Mesenchymal stem cell (in vitro differentiated cells and primary cell): ENCODE measurements at regions not wholly inside any gene's neighbourhood (a gene's known extent, or its start where the extent isn't known, plus 50 kb on each side); places are given as distances from the start of the nearest gene placed in this dataset.

Experiments
- DNase-seq: peaks from one replicate; pipeline ENCODE4 v3.0.0-alpha.2; 2013
- H2AFZ ChIP-seq: one replicate; pipeline ENCODE4 v1.6.1; 2013; ENCODE audit warnings: low read depth, mild to moderate bottlenecking, control low read depth, inconsistent platforms, low read length, moderate library complexity
- H2AK5ac ChIP-seq: 2 replicates; pipeline ENCODE4 v1.6.1; 2013; ENCODE audit warnings: low read length, moderate library complexity, mild to moderate bottlenecking, inconsistent platforms; ENCODE audit not compliant: severe bottlenecking
- H2BK120ac ChIP-seq: one replicate; pipeline ENCODE4 v1.6.1; 2013; ENCODE audit warnings: low read depth, mild to moderate bottlenecking, inconsistent platforms, low read length, moderate library complexity
- H2BK12ac ChIP-seq, 2 experiments: one replicate each; pipeline ENCODE4 v1.6.1; 2013; ENCODE audit warnings: inconsistent platforms in 2 of 2, low read length in 2 of 2, mild to moderate bottlenecking in 2 of 2, moderate library complexity in 2 of 2, control low read depth in 1 of 2
- H2BK15ac ChIP-seq: one replicate; pipeline ENCODE4 v1.6.1; 2013; ENCODE audit warnings: mild to moderate bottlenecking, low read depth, inconsistent platforms; ENCODE audit not compliant: poor library complexity, severe bottlenecking
- H2BK5ac ChIP-seq: 2 replicates; pipeline ENCODE4 v1.6.1; 2013; ENCODE audit warnings: low read depth, mild to moderate bottlenecking, low read length, control low read depth, inconsistent platforms; ENCODE audit not compliant: poor library complexity, severe bottlenecking
- H3K14ac ChIP-seq, 2 experiments: one replicate each; pipeline ENCODE4 v1.6.1; 2013; ENCODE audit warnings: inconsistent platforms in 2 of 2, low read length in 2 of 2, control low read depth in 1 of 2, mild to moderate bottlenecking in 1 of 2, moderate library complexity in 1 of 2
- H3K18ac ChIP-seq, 2 experiments: one replicate each; pipeline ENCODE4 v1.6.1; 2013; ENCODE audit warnings: inconsistent platforms in 2 of 2, low read length in 2 of 2, control low read depth in 1 of 2, low read depth in 1 of 2, mild to moderate bottlenecking in 1 of 2
- H3K23ac ChIP-seq, 2 experiments: one replicate each; pipeline ENCODE4 v1.6.1; 2013; ENCODE audit warnings: inconsistent platforms in 2 of 2, low read length in 2 of 2, mild to moderate bottlenecking in 2 of 2, moderate library complexity in 2 of 2, control low read depth in 1 of 2
- H3K27ac ChIP-seq: 2 replicates; pipeline ENCODE4 v1.5.1; 2013; ENCODE audit warnings: mild to moderate bottlenecking, moderate library complexity, low read length, control low read depth, inconsistent platforms; ENCODE audit not compliant: poor library complexity, severe bottlenecking
- H3K27me3 ChIP-seq, 2 experiments: 2 replicates each; pipeline versions ENCODE4 v1.6.1 to v1.7.0; 2013; ENCODE audit warnings: low read length in 2 of 2, mild to moderate bottlenecking in 2 of 2, moderate library complexity in 2 of 2, control low read depth in 1 of 2, inconsistent platforms in 1 of 2; ENCODE audit not compliant: control insufficient read depth in 1 of 2, insufficient read depth in 1 of 2
- H3K36me3 ChIP-seq, 2 experiments: 2 replicates each; pipeline versions ENCODE4 v1.6.1 to v1.7.0; 2013; ENCODE audit warnings: low read length in 2 of 2, control low read depth in 1 of 2, inconsistent platforms in 1 of 2, low read depth in 1 of 2, mild to moderate bottlenecking in 1 of 2; ENCODE audit not compliant: insufficient read depth in 2 of 2, control insufficient read depth in 1 of 2
- H3K4ac ChIP-seq, 2 experiments: one replicate each; pipeline ENCODE4 v1.6.1; 2013; ENCODE audit warnings: inconsistent platforms in 2 of 2, low read length in 2 of 2, mild to moderate bottlenecking in 2 of 2, moderate library complexity in 2 of 2, control low read depth in 1 of 2, low read depth in 1 of 2
- H3K4me1 ChIP-seq: 2 replicates; pipeline ENCODE4 v1.6.1; 2013; ENCODE audit warnings: low read depth, low read length, control low read depth; ENCODE audit not compliant: control insufficient read depth, insufficient read depth
- H3K4me2 ChIP-seq: 2 replicates; pipeline ENCODE4 v1.6.1; 2013; ENCODE audit warnings: low read length, mild to moderate bottlenecking, inconsistent platforms; ENCODE audit not compliant: poor library complexity, severe bottlenecking
- H3K4me3 ChIP-seq, 2 experiments: 2 replicates each; pipeline versions ENCODE4 v1.5.1 to v1.7.0; 2013; ENCODE audit warnings: low read length in 2 of 2, mild to moderate bottlenecking in 2 of 2, control low read depth in 1 of 2, low read depth in 1 of 2; ENCODE audit not compliant: insufficient read depth in 1 of 2
- H3K79me1 ChIP-seq: replicated peaks from 2 replicates; pipeline ENCODE4 v1.6.1; 2013; ENCODE audit warnings: mild to moderate bottlenecking, control low read depth, low read length, inconsistent platforms; ENCODE audit not compliant: poor library complexity, severe bottlenecking
- H3K9ac ChIP-seq: 2 replicates; pipeline ENCODE4 v1.7.0; 2013; ENCODE audit warnings: mild to moderate bottlenecking, low read length, moderate library complexity
- H3K9me3 ChIP-seq: 2 replicates; pipeline ENCODE4 v1.7.0; 2013; ENCODE audit warnings: mild to moderate bottlenecking, low read length; ENCODE audit not compliant: control insufficient read depth
- H4K8ac ChIP-seq: one replicate; pipeline ENCODE4 v1.6.1; 2013; ENCODE audit warnings: inconsistent platforms, mild to moderate bottlenecking, low read length, moderate library complexity
- H4K91ac ChIP-seq: one replicate; pipeline ENCODE4 v1.6.1; 2013; ENCODE audit warnings: mild to moderate bottlenecking, low read length, inconsistent platforms
- WGBS: methylation state at CpG from one replicate; pipeline ENCODE4 v1.1.7; 2013; ENCODE audit warnings: mixed read lengths; 5-methylcytosine and 5-hydroxymethylcytosine counted together

DNA sequence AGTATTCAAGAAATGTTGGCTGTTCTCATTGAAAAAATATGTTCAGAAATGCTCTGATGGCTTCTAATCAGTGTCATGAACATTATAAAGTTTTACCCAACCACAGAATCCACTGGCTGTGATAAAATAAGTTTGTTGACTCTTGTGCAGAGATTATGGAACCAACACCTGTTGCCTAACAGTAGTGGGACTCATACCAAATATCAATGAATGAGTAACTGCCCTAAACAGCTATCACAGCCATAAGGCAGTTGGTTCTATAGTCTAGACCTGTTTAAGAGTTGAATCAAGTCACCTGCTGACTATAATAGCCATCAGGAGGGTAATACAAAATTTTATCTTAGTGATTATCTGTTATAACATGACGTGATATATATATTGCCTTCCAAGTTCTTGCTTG is 168.3 kb downstream of the ATOH1 start:
- H2BK5ac ChIP-seq: no peak overlapping the region
- H3K23ac ChIP-seq: no peak overlapping the region
- H3K4me3 ChIP-seq: no peak overlapping the region
- no peak for DNase-seq
- H3K4ac ChIP-seq: no peak overlapping the region
- H3K79me1 ChIP-seq: no peaks in the 10 kb centered on the region
- no peak overlapping the region for H2AFZ ChIP-seq
- H2AK5ac ChIP-seq: no peak overlapping the region
- no peak overlapping the region for H3K9ac ChIP-seq
- no peaks in the 10 kb centered on the region for H3K9me3 ChIP-seq
- no peaks in the 10 kb centered on the region for H3K27me3 ChIP-seq
- no peaks in the 10 kb centered on the region for H3K36me3 ChIP-seq
- H3K14ac ChIP-seq: no peak overlapping the region
- no peak overlapping the region for H4K8ac ChIP-seq
- 93% methylated on average over 1 of the region's 1 CpG for WGBS
- H3K4me2 ChIP-seq: no peak overlapping the region
- H3K18ac ChIP-seq: no peak overlapping the region
- no peaks in the 10 kb centered on the region for H3K4me1 ChIP-seq
- no peak overlapping the region for H2BK120ac ChIP-seq
- no peak overlapping the region for H2BK12ac ChIP-seq
- H2BK15ac ChIP-seq: no peak overlapping the region
- no peak overlapping the region for H4K91ac ChIP-seq
- no peak overlapping the region for H3K27ac ChIP-seq

DNA sequence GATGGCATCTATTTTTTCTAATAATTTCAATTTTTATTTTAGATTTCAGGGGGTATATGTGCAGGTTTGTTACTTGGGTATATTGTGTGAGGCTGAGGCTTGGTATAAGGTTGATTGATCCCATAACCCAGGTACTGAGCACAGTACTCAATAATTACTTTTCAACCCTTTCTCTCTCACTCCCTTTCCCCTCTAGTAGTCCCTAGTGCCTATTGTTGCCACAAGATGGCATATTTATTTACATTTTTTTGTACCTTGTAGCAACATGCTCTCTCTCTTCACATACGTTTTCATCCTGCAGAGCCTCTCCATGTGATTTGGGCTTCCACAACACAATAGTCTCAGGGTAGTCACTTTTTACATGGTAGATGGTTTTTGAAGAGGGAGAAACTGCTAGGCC is 172.0 kb downstream of the ATOH1 start:
- H4K8ac ChIP-seq: no peak overlapping the region
- no peaks in the 10 kb centered on the region for H3K27me3 ChIP-seq
- H2BK12ac ChIP-seq: no peak overlapping the region
- H3K14ac ChIP-seq: no peak overlapping the region
- no peak overlapping the region for H3K4ac ChIP-seq
- no peak overlapping the region for H3K4me3 ChIP-seq
- H3K27ac ChIP-seq: no peak overlapping the region
- no peak overlapping the region for H2AK5ac ChIP-seq
- H3K4me2 ChIP-seq: no peak overlapping the region
- H3K4me1 ChIP-seq: no peaks in the 10 kb centered on the region
- no peak overlapping the region for H4K91ac ChIP-seq
- 29% methylated on average over 1 of the region's 1 CpG for WGBS
- no peak overlapping the region for H2AFZ ChIP-seq
- H2BK5ac ChIP-seq: no peak overlapping the region
- no peaks in the 10 kb centered on the region for H3K36me3 ChIP-seq
- H2BK15ac ChIP-seq: no peak overlapping the region
- H3K79me1 ChIP-seq: no peaks in the 10 kb centered on the region
- DNase-seq: no peak
- H2BK120ac ChIP-seq: no peak overlapping the region
- H3K9me3 ChIP-seq: peaks cover 4% of the 10 kb centered on the region
- no peak overlapping the region for H3K18ac ChIP-seq
- H3K9ac ChIP-seq: no peak overlapping the region
- no peak overlapping the region for H3K23ac ChIP-seq

DNA sequence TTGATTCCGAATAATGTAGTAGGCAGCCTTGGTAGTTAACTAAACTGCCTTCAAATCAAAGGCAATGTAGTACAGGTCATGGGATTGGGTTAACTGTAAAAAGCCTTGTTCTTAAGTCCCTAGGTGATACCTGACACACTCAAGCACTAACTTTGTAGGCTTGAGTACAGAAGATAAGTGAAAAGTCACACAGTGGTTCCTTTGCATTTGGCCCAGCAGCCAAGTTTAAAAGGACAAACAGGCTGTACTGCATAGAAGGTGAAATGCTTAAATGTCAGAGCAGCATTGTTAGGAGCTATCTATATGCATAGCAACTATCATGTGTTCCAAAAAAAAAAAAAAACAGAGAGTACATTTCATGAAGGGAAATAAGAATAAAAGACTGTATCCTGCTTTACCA is 178.4 kb downstream of the ATOH1 start:
- Histone ChIP-seq H3K4me3 (no peak overlapping the region), H3K27ac (no peak overlapping the region), H2AFZ (no peak overlapping the region), H2BK5ac (no peak overlapping the region), H3K79me1 (no peaks in the 10 kb centered on the region), H4K91ac (no peak overlapping the region), H3K9me3 (peaks cover 4% of the 10 kb centered on the region), H4K8ac (no peak overlapping the region), H2BK120ac (no peak overlapping the region), H3K23ac (no peak overlapping the region), H3K4ac (no peak overlapping the region), H2AK5ac (no peak overlapping the region), H3K36me3 (no peaks in the 10 kb centered on the region), H3K27me3 (no peaks in the 10 kb centered on the region), H3K18ac (no peak overlapping the region), H3K4me2 (no peak overlapping the region), H2BK12ac (no peak overlapping the region), H3K14ac (no peak overlapping the region), H2BK15ac (no peak overlapping the region), H3K9ac (no peak overlapping the region), H3K4me1 (no peaks in the 10 kb centered on the region)
- 88% methylated on average over 1 of the region's 1 CpG for WGBS
- DNase-seq: no peak

DNA sequence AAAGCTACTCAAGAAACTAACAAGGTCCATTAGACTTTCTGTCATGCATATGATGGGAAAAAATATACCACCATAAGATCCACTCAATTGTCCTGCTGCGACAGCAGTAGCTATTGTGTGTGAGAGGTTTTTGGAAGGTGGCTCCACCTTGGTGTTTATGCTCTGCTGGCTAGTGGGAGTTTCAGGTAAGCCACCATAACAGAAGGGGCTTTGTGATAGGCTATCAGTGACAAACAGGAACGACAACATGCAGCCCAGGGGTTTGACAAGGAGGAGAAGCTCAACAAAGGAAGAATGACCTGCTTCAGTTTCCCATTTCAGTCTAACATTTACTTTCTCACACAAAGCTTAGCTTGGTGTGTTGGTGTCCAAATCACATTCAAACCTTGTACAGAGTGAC is 182.6 kb downstream of the ATOH1 start:
- no peaks in the 10 kb centered on the region for H3K36me3 ChIP-seq
- H3K79me1 ChIP-seq: no peaks in the 10 kb centered on the region
- WGBS: 64% methylated on average over 2 of the region's 2 CpGs
- H3K23ac ChIP-seq: no peak overlapping the region
- H3K14ac ChIP-seq: no peak overlapping the region
- H3K4me3 ChIP-seq: no peak overlapping the region
- no peak overlapping the region for H2BK15ac ChIP-seq
- no peak overlapping the region for H4K91ac ChIP-seq
- no peak for DNase-seq
- no peaks in the 10 kb centered on the region for H3K27me3 ChIP-seq
- H3K27ac ChIP-seq: no peak overlapping the region
- H4K8ac ChIP-seq: no peak overlapping the region
- no peak overlapping the region for H2BK120ac ChIP-seq
- no peak overlapping the region for H3K9ac ChIP-seq
- H2AK5ac ChIP-seq: no peak overlapping the region
- no peak overlapping the region for H3K18ac ChIP-seq
- H2AFZ ChIP-seq: no peak overlapping the region
- H3K4ac ChIP-seq: no peak overlapping the region
- no peaks in the 10 kb centered on the region for H3K4me1 ChIP-seq
- no peak overlapping the region for H2BK12ac ChIP-seq
- H3K4me2 ChIP-seq: no peak overlapping the region
- H2BK5ac ChIP-seq: no peak overlapping the region
- no peaks in the 10 kb centered on the region for H3K9me3 ChIP-seq
